ENCODE measurements at regions not wholly inside any gene's neighbourhood (a gene's known extent, or its start where the extent isn't known, plus 50 kb on each side); places are given as distances from the start of the nearest gene placed in this dataset.

- no peak overlapping the region for H3K27ac ChIP-seq
- DNase-seq (ENCODE audit: low read depth, low spot score) = no peak
Observed at GRCh38 chr15:68518785-68519430, 59.9 kb upstream of the CORO2B start.

GRCh38 chr15:68524753-68525584 is 53.8 kb upstream of the CORO2B start:
- H3K27ac ChIP-seq = no peak overlapping the region
- no peak for DNase-seq (ENCODE audit: low read depth, low spot score)

GRCh38 chr15:68525815-68526214 is 53.0 kb upstream of the CORO2B start:
- no peak for DNase-seq (ENCODE audit: low read depth, low spot score)
- no peak overlapping the region for H3K27ac ChIP-seq

- no peak for DNase-seq (ENCODE audit: low read depth, low spot score)
- H3K27ac ChIP-seq = no peak overlapping the region
Observed at GRCh38 chr15:68526269-68526668, 52.5 kb upstream of the CORO2B start.

- no peak for DNase-seq (ENCODE audit: low read depth, low spot score)
- H3K27ac ChIP-seq = no peak overlapping the region
Observed at GRCh38 chr15:68526784-68527183, 52.0 kb upstream of the CORO2B start.

- peak; percentile 16 for DNase-seq (ENCODE audit: low read depth, low spot score)
- no peak overlapping the region for H3K27ac ChIP-seq
Observed at GRCh38 chr15:68528626-68529290, 50.0 kb upstream of the CORO2B start.
